ENCODE measurements at regions not wholly inside any gene's neighbourhood (a gene's known extent, or its start where the extent isn't known, plus 50 kb on each side); places are given as distances from the start of the nearest gene placed in this dataset.

DNA sequence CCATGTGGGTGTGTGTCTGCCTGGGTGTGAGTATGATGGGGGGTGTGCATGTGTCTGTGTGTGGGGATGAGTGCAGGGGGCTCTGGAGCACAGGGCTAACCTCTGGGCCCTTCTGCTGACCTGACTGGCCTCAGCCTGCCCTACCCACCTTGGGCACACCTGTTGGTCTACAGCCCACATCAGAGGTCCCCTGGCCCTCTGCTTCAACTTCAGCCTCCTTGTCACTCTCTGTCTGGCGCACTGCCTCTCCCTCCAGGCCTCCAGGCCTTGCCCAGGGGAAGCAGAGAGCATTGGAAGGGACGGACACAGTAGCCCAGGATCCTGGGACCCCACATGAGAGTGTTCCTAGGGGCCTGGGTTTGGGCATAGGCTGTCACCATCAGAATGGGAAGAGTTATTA, 115.4 kb downstream of the EFNB1 start:
- DNase-seq, result no peak

DNA sequence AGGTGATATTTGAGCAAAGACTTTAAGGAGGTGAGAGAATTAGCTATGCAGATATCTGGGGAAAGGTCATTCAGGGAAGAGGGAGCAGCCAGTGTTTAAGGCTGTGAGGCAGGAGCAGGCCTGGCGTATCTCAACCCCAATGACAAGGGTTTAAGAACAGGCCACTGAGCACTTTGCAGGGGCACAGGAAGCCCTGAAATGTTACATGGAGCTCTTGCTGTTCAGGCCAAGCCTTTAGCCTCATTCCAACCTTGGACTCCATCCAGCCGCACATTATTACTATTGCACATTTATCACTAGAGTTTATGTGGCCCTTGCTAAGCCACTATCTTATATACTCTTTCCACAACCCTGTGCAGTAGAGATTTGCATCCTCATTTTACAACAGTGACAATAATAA, 114.0 kb downstream of the EFNB1 start:
- DNase-seq, result no peak

DNA sequence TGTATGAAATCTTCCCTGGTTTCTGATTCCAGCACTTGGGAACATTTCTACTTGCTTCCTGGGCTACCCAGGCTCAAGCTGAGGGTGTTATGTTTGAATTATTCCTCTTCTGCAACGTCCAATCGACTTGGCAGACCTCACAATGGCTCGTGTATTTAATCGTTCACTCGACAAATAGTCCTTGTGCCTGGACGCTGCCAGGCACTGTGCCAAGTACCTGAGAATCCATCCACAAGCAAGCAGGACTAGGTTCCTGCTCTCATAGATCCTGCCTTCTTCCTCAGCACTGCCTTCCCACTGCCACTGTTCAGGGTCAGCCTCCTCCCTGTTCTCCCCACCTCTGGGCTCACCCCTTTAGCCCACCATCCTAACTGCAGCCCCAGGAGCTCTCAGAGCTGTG, 113.3 kb downstream of the EFNB1 start:
- no peak for DNase-seq

DNA sequence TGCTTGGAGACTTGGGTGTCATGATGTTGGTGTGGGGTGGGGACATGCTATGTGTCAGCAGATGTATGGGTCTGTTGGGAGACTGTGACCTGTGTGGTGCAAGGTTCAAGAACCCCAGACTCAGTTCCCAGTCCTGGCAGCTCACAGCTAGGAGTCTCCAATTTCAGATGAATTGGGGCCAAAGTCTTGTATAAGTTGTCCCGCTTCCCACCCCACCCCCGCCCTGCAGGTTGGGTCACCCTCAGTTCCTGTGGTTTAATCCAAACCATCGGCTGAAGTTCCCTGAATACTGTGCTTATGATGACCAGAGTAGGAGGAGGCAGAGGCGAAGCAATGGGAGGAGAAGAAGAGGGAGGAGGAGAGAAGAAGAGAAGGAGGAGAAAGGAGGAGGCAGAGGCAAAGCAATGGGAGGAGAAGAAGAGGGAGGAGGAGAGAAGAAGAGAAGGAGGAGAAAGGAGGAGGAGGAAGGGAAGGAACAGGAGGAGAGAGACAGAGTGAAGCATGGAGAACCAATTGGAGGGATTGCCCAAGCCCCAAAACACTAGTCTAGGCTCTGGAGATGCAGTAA, 112.6 kb downstream of the EFNB1 start:
- no peak for DNase-seq

DNA sequence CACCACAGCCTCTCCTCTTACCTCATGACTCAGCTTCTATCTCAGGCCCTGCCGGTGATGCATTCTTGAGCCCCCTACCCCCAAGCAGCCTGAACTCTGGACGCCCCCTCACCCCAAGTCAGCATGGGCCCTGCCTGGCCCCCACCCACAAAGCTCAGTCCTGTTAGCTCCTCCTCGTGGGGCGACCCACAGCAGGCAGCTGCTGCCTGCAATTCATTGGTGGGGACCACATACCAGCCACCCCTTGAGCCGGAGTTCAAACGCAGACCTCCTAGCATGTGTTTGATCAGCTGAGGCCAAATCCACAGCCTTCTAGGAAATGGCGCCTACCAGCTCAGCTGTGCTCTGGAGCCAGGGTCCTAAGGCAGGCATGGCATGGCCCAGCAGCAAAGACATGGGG, 111.8 kb downstream of the EFNB1 start:
- DNase-seq, result no peak

DNA sequence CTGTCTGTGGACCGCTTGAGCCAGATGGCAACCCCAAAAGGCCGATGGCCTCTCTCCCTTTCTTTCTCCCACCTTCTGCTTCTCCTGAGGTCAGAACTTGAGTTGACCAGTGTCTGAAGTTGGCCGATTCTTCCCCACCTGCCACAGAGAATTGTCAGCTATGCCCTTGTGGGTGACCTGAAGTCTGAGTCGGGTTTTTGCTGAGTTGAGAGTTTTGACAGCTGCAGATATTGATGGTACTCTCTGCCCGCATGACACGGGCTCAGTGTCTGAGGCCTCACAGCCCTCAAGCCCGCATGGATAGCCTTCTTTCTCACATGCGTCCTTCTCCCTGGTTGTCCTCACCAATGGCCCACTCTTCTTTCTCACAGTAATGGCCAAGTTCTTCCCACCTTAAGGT, 111.0 kb downstream of the EFNB1 start:
- no peak for DNase-seq

DNA sequence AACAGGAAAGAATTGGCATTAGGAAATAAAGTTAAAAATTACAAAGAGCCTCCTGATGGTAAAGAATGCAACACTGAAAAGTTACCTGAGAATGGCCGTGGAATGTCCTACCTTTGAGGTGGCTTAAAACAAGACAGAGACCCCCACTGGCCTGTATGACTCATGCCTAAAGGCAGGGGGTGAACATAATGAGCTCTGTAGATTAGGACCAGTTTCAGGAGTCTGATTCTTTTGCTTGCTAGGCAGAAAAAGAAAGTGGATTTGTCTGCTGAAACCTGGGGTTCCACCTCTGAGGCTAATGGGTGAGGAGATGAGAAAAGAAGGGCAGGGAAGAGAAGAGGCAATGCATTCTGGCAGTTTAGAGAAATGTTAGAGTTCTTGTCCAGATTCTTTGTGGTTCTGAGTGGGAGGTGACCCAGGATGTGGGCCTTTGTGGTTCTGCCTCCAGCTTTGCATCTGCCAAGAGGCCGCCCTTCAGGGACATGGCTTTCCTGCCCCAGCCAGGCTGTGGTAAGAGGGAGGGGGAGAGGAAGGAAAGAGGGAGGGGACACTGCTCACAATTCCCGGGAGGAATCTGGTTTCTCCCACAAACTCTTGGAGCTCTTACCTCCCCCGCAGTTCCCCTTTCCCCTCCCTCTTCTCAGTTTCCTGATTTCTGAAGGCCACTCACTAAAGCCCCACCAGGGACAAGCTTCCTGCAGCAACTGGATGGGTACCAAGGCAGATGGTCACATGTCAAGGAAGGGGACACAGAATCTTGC, 109.6 kb downstream of the EFNB1 start:
- DNase-seq, result no peak

DNA sequence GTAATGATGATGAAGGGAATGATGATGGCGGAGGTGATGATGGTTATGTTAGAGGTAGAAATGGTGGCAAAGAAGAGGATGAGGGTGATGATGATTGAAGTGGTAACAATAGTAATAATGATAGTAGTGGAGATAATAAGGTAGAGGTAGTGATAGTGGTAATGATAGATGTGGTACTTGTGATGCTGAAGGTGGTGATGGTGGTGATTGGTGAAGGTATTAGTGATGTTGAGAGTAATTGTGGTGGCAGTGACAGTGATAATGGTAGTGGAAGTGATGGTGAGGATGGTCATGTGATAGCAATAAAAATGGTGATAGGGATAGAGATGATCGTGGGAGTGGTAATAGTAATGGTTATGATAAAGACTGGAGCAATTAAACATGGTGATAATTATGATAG, 108.8 kb downstream of the EFNB1 start:
- DNase-seq, result no peak

DNA sequence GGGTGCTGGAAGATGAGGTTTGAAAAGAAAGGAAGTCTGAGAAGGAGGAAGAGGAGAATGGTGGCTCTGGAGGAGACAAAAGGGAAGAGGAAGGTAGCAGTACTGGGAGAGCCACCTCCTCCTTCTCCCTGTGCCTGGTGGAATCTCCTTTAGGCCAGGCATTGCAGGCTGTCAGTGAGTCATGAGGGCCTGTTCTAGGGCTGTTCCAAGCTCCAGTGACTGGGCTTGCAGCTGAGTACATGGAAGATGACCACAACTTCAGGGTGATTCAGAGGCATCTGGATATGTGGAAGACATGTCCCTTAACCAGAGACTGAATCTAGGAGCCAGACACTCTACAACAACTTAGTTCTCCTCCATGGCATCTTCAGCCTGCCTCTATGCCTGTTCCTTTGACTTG, 107.8 kb downstream of the EFNB1 start:
- DNase-seq, result no peak

DNA sequence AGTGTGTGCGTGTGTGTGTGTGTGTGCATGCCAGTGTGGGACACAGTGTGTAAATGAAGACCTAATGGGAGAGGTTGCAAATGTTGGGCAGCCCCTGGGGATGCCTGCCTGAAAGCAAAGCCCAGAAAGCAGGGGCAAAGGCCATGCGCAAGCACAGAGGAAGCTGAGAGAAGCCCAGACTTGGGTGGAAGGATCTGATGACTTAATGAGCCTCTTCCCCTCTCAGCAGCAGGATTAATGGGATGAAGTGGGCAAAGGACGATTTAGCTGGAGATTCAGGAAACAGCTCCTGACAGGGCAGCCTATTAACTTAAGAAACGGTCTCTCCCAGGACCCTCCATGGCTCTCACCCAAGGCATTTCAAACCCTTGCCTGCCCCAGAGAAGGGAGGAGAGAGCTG, 107.3 kb downstream of the EFNB1 start:
- no peak for DNase-seq

DNA sequence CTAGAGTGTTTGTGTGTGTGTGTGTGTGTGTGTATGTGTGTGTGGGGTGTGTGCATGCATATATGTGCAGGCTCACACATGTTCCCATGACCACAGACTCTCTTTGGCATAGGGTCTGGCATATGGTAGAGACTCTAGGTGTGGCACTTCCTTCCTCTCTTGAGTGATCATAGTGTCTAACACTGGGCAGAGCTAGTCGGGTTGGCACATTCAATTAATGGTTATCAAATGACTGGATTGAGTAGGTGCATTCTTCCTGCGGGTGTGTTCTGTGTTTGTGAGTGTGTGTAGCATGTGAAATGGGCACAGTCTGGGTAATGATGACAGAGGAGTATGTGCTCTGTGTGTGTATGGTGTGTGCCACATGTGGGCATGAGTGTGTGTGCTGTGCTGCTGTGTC, 106.5 kb downstream of the EFNB1 start:
- DNase-seq, result no peak

DNA sequence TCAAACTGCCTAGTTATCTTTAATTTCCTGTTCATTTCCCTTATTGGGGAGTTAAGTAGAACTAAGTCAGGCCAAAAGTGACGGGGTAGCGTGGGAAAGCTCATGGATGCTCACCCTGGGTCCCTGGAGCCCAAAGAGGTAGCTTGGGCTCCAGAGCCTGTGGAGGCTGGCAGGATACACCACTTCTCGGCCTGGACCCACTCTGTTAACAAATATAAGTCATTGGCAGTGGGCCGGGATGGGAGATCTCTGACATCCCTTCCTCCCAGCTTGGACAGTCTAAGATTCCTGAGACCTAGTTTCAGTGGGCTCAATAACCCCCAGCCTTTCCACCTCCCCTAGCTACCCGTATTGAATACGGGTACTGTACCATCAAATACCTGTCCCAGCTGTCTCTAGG, 106.1 kb downstream of the EFNB1 start:
- DNase-seq, result no peak

DNA sequence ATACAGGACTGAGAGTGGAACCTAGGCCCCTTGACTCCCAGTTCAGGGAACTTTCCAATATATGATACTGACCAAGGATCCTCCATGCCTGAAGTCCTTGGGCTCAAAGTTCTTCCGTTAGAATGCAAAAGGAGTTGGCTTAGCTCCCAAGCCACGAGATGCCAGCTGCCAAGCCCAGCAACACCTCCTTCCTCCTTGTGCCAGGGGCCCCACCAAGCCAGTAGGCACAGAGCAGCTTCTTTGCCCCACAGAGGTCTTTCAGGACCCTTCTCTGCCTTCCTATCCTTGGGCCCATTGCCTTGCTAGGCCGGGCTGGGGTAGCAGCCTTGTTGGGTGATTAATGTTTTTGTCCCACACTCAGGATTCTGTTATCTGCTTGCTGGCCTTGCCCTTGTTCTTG, 105.6 kb downstream of the EFNB1 start:
- no peak for DNase-seq

DNA sequence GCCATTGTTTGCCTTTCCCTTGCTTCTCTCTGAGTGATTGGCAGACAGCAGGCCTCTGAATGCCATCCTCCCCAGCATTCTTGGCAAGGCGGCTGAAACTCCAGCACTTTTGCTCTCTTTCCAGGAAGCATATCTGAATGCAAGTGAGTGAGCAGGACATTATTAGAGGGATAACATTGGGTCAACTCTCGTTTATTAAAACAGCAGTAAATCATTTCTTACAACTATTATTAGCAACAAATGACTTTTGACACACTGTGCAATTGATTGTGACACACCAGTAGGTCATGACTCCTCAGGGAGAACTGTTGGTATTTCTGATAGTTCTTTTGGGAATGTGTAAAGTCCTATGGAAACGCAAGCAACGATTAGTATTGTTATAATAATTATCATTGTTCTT, 103.8 kb downstream of the EFNB1 start:
- no peak for DNase-seq

DNA sequence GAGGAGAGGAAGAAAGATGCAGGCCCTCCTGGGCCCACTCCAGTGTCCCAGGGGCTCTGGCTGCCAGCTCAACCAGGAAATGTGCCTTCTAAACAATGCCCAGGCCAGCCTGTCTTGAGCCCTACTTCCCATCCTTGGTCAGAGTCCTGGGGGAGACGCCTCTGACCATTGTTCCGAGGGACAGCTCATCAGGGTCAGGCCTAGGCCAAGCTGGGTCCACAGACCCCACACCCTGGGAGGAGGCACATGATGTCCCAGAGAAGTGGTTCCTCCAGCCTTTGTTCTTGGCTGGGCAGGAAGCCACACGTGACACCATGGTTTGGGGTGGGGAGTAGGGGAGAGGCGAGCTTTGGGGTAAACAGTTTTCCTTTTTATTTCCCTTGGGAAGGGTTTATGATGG, 102.5 kb downstream of the EFNB1 start:
- no peak for DNase-seq

DNA sequence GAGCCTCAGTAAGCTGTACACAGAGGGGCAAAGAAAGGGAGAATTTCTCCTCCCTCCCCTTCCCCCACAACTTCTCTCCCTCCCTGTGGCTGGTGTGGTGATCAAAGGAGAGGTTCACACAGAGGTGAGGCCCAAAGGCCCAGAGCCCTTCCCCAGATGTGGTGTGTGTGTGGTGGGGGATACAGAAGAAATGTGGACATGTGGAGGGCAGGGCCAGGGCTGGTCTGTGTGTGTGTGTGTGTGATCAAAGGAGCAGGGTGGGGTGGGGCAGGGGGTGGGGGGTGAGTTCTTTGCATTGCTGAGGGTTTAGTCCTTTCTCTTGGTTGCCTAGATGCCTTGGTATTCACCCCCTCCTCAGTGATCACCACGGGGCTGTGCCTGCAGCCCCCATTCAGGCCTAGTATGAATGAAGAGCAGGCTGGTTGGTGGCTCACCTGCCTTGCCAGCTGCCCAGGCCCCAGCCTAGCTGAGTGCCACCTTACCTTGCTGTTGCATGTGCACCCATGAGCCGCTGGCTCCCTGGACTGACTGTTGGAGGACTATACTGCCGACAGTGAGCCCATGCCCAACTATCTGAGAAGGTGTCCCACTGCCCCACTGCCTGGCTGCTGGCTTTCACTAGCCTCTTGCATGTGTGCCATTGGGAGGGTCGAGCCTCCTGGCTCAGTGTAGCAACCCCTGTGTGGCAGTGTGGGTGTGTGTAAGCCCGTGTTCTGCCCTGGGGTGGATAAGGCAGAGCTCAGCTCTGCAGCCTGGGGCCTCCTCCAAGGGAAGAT, 101.9 kb downstream of the EFNB1 start:
- DNase-seq, result no peak

DNA sequence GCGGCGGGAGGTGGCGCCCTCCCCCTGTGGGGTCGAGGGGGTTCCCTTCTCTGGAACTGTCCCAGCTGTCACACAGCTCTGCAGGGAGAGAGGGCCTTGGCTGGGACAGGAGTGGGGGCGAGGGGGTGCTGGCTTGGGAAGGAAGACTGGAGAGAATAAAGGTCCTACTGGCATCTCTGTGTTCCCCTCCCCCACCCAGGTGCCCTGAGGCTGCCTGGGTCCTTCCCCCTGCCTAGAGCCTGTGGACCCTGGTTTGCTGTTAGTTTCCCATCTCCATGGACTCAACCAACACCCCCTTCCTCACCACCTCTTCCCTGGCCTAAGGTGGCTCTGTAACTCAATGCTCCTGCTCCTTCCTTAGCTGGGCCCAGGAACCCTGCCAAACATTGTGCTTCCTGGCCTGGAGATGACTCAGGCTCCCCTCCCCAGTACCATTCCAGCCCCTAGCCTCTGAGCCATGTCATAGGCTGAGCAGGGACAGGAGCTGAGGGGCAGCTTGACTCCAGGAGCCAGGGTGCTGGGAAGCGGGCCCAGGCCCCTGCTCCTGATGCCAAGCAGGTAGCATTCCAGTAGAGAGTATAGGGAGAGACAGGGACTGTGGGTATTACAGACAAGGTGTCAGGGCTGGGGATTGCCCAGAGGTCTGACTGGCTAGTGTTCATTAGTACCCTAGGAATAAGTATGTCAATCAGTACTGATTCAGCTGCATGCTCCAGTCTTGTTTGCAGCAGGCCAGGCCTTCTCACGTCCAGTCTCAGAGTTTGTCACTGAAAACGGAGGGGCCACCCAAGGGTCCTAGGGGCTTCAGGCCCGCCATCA, 100.7 kb downstream of the EFNB1 start:
- DNase-seq, result no peak

DNA sequence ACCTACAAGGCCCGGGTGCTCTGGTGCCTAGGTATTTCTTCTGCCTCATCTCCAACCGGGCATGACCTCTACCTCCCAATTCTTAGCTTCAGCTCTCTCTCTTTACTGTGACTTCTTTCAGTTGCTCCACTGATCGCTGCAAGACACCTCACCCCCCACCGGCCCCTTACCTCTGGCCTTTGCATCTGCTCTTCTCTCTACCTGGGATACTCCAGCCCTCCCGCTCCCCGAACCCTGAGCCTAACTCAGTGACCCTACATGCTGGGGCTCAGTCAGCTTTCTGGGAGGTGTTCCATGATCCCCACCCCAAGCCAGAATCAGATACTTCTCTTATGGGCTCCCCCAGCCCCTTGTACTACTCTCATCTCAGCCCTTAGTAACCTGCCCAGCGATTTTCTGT, 99.6 kb downstream of the EFNB1 start:
- no peak for DNase-seq

DNA sequence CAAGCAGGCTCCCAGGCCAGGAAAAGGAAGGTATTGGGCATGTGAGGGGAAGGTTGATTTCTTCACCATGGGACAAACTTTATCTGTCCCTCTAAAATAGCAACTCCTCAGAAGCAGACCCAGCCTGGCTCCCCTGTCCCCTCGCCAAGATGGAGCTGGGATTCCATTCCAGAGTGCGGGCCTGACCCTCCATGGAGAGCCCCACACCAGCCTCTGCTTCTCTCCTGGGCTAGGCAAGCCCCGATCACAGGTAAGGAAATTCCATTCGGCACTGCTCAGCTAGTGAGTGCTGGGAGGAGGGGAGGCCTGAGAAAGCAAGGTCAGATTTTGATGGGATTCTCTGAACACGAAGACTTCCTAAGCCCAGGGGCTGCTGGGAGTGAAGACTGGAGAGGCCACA, 98.4 kb downstream of the EFNB1 start:
- no peak for DNase-seq

DNA sequence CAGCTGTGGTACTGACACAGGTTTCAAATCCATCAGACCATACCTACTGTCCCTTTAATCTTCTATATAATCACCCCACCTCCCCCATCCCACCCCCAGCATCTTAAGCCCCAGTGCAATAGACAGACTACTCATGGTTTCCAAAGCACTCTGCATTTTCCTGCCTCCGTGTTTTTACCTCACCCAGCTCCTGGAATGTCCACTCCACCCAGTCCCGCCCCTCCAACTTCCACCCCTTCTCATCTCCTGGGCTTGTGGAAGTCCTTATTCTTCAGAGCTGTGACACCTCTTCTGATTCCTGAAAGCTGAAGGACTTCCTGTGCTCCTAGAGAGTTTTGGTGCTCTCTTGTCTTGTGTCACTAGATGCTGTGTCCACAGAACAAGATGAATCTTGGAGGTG, 94.3 kb downstream of the EFNB1 start:
- DNase-seq, result no peak

DNA sequence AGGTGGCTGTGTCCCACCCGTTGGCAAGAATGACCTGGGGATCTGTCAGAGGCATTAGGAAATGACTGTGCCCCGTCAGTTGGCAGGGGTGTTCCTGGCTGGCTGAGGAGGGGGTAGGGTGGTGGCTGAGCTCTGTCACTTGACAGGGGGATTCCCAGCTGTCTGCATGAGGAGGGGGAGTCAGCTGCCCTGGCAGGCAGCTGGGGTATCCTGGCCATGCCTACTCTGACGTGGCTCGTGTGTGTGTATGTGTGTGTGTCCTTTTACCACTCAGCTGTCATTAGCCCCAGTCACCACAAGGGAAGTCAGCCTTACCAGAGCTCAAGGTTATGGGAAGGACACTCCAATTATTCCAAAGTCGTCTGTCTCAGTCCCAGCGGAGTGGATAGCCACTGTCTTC, 93.2 kb downstream of the EFNB1 start:
- DNase-seq, result no peak

DNA sequence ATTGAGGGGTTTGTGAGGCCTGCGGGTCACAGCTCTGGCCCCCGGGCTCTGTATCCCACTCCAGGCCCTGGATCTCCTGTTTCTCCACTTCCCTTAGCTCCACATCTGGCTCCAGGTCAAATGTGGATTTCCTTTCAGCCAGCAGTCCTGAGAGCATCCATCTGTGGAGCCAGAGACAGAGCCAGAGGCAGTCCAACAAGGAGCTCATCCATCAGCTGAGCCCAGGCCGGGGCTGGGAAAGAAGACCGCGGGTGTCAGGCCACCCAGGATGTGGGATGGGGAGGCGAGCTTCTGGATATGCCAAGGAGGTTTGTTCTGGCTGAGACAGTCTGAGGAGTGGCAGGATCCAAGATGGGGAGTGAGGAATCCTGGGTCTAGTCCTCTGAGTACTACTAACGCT, 91.7 kb downstream of the EFNB1 start:
- DNase-seq, result no peak

DNA sequence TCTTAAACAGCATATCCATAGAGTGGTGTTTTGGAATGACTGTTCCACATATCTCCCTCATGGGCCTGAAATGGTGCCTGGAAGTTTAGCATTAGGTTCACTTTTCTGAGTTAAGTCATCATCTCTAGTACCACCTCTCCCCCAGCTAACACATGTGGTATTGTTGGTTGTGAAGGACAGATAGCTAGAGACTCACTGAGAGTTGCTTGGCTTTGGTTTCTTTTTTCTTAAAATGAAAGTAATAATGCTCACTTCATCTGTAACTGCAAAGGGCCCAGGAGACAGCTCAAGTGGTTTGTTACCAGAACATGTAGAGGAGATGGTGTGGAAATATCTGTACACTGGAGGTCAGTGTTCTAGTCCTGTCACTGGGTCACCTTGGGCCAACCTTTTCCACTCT, 90.9 kb downstream of the EFNB1 start:
- DNase-seq, result no peak

DNA sequence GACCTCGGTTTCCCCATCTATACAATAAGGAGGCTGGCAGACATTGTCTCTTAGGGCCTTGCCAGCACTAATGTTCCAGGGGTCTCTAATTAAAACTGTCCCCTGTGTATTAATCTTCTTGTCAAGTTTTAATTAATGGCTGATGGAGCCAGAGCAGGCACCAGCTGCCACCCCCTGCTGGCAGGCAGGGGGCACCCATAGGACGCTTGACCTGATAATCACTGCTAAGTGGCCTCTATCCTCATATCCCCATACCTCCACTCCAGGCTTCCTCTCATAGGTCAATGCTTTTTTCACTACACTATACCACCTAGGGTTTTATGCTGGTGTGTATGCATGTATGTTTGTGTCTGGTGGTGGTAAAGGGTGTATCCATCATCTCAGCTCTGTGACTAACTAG, 89.4 kb downstream of the EFNB1 start:
- no peak for DNase-seq

Measured in midbrain (tissue), 1 donor.